ENCODE measurements at regions not wholly inside any gene's neighbourhood (a gene's known extent, or its start where the extent isn't known, plus 50 kb on each side); places are given as distances from the start of the nearest gene placed in this dataset.

DNA sequence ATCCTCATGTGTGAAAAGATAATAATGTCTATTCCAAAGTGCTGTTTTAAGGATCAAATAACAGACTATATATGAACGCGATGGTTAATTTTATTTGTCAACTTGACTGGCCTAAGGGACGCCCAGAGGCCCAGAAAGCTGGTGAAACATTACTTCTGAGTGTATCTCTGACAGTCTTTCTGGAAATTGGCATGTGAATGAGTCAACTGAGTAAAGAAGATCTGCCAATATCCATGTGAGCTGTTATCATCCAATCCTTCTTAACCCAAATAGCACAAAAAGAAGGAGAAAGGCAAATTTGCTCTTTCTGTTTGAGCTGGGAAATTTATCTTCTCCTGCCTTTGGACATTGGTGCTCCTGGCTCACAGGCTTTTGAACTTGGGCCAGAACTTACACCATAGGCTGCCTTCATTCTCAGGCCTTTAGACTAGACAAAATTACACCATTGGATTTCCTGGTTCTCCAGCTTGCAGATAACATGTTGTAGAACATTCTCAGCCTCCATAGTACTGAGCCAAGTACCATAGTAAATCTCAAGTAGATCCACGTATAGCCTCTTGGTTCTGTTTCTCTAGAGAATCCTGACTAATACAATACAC is 114.7 kb upstream of the DOCK10 start (continued):
- no peak for TF ChIP-seq POLR2AphosphoS2 (conservative IDR thresholded peaks at IDR 0.05; ENCODE audit: low read length)

DNA sequence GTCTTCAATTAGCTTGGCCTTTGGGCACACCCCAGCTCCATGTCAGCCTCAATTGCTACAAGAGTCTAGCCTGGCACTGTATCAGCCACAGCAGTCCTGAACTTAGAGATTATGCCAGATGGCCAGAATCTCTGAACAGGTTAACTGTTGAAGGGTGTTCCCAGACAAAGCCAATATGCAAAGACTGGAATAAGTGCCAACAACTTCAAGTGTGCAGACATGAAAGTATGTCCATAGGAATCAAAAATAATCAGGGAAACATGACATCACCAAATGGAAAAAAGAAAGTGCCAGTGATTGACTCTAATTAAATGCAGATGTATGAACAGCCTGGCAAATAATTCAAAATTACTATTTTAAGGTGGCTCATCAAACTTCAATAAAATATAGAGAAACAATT is 98.5 kb upstream of the DOCK10 start:
- POLR2A ChIA-PET: no interaction called here
- H3K4me3 ChIP-seq: no peak overlapping the region

DNA sequence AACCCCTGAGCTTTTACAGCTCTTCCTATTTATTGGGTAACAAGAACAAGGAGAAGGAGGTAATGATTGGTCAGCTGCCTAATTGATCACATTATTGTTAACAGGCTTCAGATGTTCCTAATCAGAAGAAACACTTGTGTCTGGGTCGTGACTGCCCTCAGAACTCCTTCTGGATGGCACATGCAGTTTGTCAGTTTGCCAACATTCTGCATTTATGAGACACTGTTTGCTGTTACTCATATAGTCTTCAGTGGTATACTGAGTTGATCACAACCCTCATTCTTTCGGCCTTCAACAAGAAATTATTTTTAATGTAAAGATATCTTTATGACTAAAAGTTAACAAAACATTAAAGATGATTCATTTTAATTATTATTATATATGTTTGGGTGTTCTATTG is 95.7 kb upstream of the DOCK10 start:
- CTCF ChIA-PET: no interaction called here
- ATAC-seq (0 out of 6 replicates have a peak, but pooled peaks of 1 of the 2 experiments have one; percentile 42), FAIRE-seq (no peak), DNase-seq (ENCODE audit: low read depth in 1 of 2, low spot score in 1 of 2) (peak in 1 of 2 experiments; percentile 6)
- H3K4me2 ChIP-seq: no peak overlapping the region
- H3K4me3 ChIP-seq: no peak overlapping the region
- 0% methylated on average over 2 of the region's 2 CpGs for WGBS (ENCODE audit: missing lambda C conversion rate)
- TF ChIP-seq HOXB13 (CRISPR knock-in tag; IDR thresholded peaks at IDR 0.05; ENCODE audit: low read depth): no peak
- no peak for TF ChIP-seq NFE2L2 (conservative IDR thresholded peaks at IDR 0.05; ENCODE audit: low read length)
- TF ChIP-seq SREBF2 (IDR thresholded peaks at IDR 0.05): no peak
- TF ChIP-seq, protein P1, sequence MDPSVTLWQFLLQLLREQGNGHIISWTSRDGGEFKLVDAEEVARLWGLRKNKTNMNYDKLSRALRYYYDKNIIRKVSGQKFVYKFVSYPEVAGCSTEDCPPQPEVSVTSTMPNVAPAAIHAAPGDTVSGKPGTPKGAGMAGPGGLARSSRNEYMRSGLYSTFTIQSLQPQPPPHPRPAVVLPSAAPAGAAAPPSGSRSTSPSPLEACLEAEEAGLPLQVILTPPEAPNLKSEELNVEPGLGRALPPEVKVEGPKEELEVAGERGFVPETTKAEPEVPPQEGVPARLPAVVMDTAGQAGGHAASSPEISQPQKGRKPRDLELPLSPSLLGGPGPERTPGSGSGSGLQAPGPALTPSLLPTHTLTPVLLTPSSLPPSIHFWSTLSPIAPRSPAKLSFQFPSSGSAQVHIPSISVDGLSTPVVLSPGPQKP (IDR thresholded peaks at IDR 0.05; ENCODE audit: low read depth, low read length): no peak
- no peak for TF ChIP-seq TP53 (CRISPR knock-in tag; IDR thresholded peaks at IDR 0.05)
- TF ChIP-seq RFX5 (IDR thresholded peaks at IDR 0.05): no peak
- TF ChIP-seq, protein P2, sequence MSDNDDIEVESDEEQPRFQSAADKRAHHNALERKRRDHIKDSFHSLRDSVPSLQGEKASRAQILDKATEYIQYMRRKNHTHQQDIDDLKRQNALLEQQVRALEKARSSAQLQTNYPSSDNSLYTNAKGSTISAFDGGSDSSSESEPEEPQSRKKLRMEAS (IDR thresholded peaks at IDR 0.05): no peak
- TF ChIP-seq MAFK (IDR thresholded peaks at IDR 0.05; ENCODE audit: partially characterized antibody): no peak
- TF ChIP-seq CBX2 (IDR thresholded peaks at IDR 0.05; ENCODE audit: borderline replicate concordance, low read depth): no peak
- TF ChIP-seq, protein P3, sequence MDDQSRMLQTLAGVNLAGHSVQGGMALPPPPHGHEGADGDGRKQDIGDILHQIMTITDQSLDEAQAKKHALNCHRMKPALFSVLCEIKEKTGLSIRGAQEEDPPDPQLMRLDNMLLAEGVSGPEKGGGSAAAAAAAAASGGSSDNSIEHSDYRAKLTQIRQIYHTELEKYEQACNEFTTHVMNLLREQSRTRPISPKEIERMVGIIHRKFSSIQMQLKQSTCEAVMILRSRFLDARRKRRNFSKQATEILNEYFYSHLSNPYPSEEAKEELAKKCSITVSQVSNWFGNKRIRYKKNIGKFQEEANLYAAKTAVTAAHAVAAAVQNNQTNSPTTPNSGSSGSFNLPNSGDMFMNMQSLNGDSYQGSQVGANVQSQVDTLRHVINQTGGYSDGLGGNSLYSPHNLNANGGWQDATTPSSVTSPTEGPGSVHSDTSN (IDR thresholded peaks at IDR 0.05): no peak
- no peak for TF ChIP-seq CBX8 (IDR thresholded peaks at IDR 0.05)
- no peak for TF ChIP-seq TFCP2L1 (CRISPR knock-in tag; IDR thresholded peaks at IDR 0.05)
- no peak for TF ChIP-seq NPAS2 (CRISPR knock-in tag; IDR thresholded peaks at IDR 0.05; ENCODE audit: borderline replicate concordance)
- no peak for TF ChIP-seq JUN (IDR thresholded peaks at IDR 0.05)
- no peak for TF ChIP-seq GATA3 (IDR thresholded peaks at IDR 0.05; ENCODE audit: borderline replicate concordance)
- peaks cover 3% of the 10 kb centered on the region; the same call in 1 of the 3 replicates for H3K4me1 ChIP-seq
- no peak overlapping the region for H3K27ac ChIP-seq
- POLR2A ChIA-PET: no interaction called here
- H3K9me3 ChIP-seq: no peaks in the 10 kb centered on the region

More for the DNA sequence above, 98.5 kb upstream of the DOCK10 start:
- H3K4me2 ChIP-seq: no peak overlapping the region
- TF ChIP-seq HOXA7 (CRISPR knock-in tag; IDR thresholded peaks at IDR 0.05) (no peak), NPAS2 (CRISPR knock-in tag; IDR thresholded peaks at IDR 0.05; ENCODE audit: borderline replicate concordance) (no peak), RCOR1 (IDR thresholded peaks at IDR 0.05; ENCODE audit: low read depth, low read length) (no peak)
- TF ChIP-seq, protein P4, sequence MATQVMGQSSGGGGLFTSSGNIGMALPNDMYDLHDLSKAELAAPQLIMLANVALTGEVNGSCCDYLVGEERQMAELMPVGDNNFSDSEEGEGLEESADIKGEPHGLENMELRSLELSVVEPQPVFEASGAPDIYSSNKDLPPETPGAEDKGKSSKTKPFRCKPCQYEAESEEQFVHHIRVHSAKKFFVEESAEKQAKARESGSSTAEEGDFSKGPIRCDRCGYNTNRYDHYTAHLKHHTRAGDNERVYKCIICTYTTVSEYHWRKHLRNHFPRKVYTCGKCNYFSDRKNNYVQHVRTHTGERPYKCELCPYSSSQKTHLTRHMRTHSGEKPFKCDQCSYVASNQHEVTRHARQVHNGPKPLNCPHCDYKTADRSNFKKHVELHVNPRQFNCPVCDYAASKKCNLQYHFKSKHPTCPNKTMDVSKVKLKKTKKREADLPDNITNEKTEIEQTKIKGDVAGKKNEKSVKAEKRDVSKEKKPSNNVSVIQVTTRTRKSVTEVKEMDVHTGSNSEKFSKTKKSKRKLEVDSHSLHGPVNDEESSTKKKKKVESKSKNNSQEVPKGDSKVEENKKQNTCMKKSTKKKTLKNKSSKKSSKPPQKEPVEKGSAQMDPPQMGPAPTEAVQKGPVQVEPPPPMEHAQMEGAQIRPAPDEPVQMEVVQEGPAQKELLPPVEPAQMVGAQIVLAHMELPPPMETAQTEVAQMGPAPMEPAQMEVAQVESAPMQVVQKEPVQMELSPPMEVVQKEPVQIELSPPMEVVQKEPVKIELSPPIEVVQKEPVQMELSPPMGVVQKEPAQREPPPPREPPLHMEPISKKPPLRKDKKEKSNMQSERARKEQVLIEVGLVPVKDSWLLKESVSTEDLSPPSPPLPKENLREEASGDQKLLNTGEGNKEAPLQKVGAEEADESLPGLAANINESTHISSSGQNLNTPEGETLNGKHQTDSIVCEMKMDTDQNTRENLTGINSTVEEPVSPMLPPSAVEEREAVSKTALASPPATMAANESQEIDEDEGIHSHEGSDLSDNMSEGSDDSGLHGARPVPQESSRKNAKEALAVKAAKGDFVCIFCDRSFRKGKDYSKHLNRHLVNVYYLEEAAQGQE (IDR thresholded peaks at IDR 0.05): no peak
- no peak for ATAC-seq
- H3K4me1 ChIP-seq: no peaks in the 10 kb centered on the region; the same call in 2 of the 3 replicates
- CTCF ChIA-PET: no interaction called here
- H3K27ac ChIP-seq: no peak overlapping the region
- no peaks in the 10 kb centered on the region for H3K9me3 ChIP-seq
- FAIRE-seq: no peak
- DNase-seq (ENCODE audit: low read depth in 1 of 2, low spot score in 1 of 2): no peak
